K562 (cell line): ENCODE measurements at regions not wholly inside any gene's neighbourhood (a gene's known extent, or its start where the extent isn't known, plus 50 kb on each side); places are given as distances from the start of the nearest gene placed in this dataset.

Experiments used
- ATAC-seq: fragments of 200-7000 bp; cut with Tn5 transposase; 3 replicates; pipeline ENCODE4 v1.9.1; 2020; ENCODE audit warnings: moderate library complexity
- BruUV-seq: library from RNA; stranded (reverse); fragments of 400-500 nt; replicated peaks from 2 replicates; lab custom pipeline; 2021; lab: Mats Ljungman, UMichigan
- CTCF ChIA-PET: fragments of 300-600 bp; formaldehyde crosslinking; extraction: SDS; loops from one replicate; lab custom pipeline; 2021; ENCODE audit warnings: low intra/inter-chr PET ratio; lab: Yijun Ruan, JAX
- POLR2A ChIA-PET: fragments of 300-600, 350-650 bp; sonication (Branson Sonifier 250); formaldehyde crosslinking; extraction: SDS; loops from one replicate; lab custom pipeline; 2021; ENCODE audit warnings: antibody characterized with exemption, inconsistent platforms; lab: Yijun Ruan, JAX
- DNase-seq, 4 experiments: peaks; one replicate each; pipeline versions ENCODE4 v3.0.0 to v3.0.0-alpha.2; 2011 to 2018; ENCODE audit warnings: low spot score in 3 of 4, mixed read lengths in 3 of 4; ENCODE audit errors: extremely low read depth in 1 of 4
- FAIRE-seq: peaks from 2 replicates; lab custom pipeline; 2011; peaks lifted over from hg19 to GRCh38; lab: Jason Lieb, UNC
- H2AFZ ChIP-seq: 2 replicates; pipeline ENCODE4 v1.6.0; 2011; ENCODE audit warnings: low read depth, low read length, control low read depth, inconsistent platforms
- H3K27ac ChIP-seq: fragments of 200-600 bp; 3 replicates; pipeline ENCODE4 v1.8.0; 2011; ENCODE audit warnings: low read depth, mild to moderate bottlenecking, control low read depth, inconsistent platforms, low read length, moderate library complexity, mixed read lengths; ENCODE audit errors: extremely low read depth
- H3K27me3 ChIP-seq, 2 experiments: fragments of 300-600 bp in 1 of 2; 2 replicates in 1 of 2; 3 replicates in 1 of 2; pipeline versions ENCODE4 v1.6.0 to v1.8.0; 2011; ENCODE audit warnings: inconsistent platforms in 2 of 2, low read length in 2 of 2, mild to moderate bottlenecking in 1 of 2, mixed read lengths in 1 of 2, moderate library complexity in 1 of 2; ENCODE audit not compliant: control insufficient read depth in 2 of 2, insufficient read depth in 2 of 2
- H3K36me3 ChIP-seq: fragments of 300-600 bp; 3 replicates; pipeline ENCODE4 v1.8.0; 2011; ENCODE audit warnings: mild to moderate bottlenecking, low read length, inconsistent platforms; ENCODE audit not compliant: control insufficient read depth, insufficient read depth
- H3K4me1 ChIP-seq, 2 experiments: fragments of 200-600 bp in 1 of 2; replicated peaks in 1 of 2; 2 replicates in 1 of 2; 3 replicates in 1 of 2; pipeline versions ENCODE4 v1.5.1 to v1.8.0; 2011; ENCODE audit warnings: inconsistent platforms in 2 of 2, low read length in 2 of 2, mild to moderate bottlenecking in 1 of 2, mixed read lengths in 1 of 2, moderate library complexity in 1 of 2; ENCODE audit not compliant: control insufficient read depth in 2 of 2, insufficient read depth in 2 of 2
- H3K4me2 ChIP-seq: 2 replicates; pipeline ENCODE4 v1.6.1; 2011; ENCODE audit warnings: low read length, control low read depth, inconsistent platforms, mixed read lengths; ENCODE audit not compliant: insufficient read depth
- H3K4me3 ChIP-seq: fragments of 200-600 bp; sonication (generic), shearing (Covaris generic); 2 replicates; pipeline ENCODE4 v1.5.1; 2016; ENCODE audit warnings: control low read depth, inconsistent platforms
- H3K79me2 ChIP-seq: fragments of 200-600 bp; 3 replicates; pipeline ENCODE4 v1.8.0; 2011; ENCODE audit warnings: low read length, inconsistent platforms; ENCODE audit not compliant: control insufficient read depth, insufficient read depth
- H3K9ac ChIP-seq, 2 experiments: 2 replicates each; pipeline versions ENCODE4 v1.6.0 to v1.6.1; 2011; ENCODE audit warnings: low read depth in 2 of 2, low read length in 2 of 2, control low read depth in 1 of 2, inconsistent platforms in 1 of 2, mild to moderate bottlenecking in 1 of 2, mixed read lengths in 1 of 2; ENCODE audit not compliant: insufficient read depth in 1 of 2
- H3K9me1 ChIP-seq: one replicate; pipeline ENCODE4 v1.6.0; 2011; ENCODE audit warnings: inconsistent platforms, mild to moderate bottlenecking, low read length, moderate library complexity; ENCODE audit not compliant: control insufficient read depth, insufficient read depth
- H3K9me3 ChIP-seq: replicated peaks from 2 replicates; pipeline ENCODE4 v1.5.1; 2011; ENCODE audit warnings: low read depth, low read length, inconsistent platforms; ENCODE audit not compliant: control insufficient read depth, insufficient read depth
- H4K20me1 ChIP-seq: replicated peaks from 2 replicates; pipeline ENCODE4 v1.6.1; 2011; ENCODE audit warnings: low read length, inconsistent platforms, mixed read lengths; ENCODE audit not compliant: control insufficient read depth, insufficient read depth
- FOXA1 ChIP-seq: fragments of 450-650 bp; IDR thresholded peaks from 2 replicates; pipeline ENCODE4 v1.6.1; 2016; ENCODE audit warnings: mild to moderate bottlenecking, borderline replicate concordance
- HDAC8 ChIP-seq: fragments of 450-650 bp; IDR thresholded peaks from 2 replicates; pipeline ENCODE4 v1.6.1; 2016; ENCODE audit warnings: mild to moderate bottlenecking, missing genetic modification characterization, moderate library complexity, missing compliant biosample characterization
- JUNB ChIP-seq: fragments of 450-650 bp; formaldehyde crosslinking; conservative IDR thresholded peaks from 2 replicates; pipeline ENCODE4 v1.4.0; 2020; ENCODE audit warnings: mild to moderate bottlenecking
- JUND ChIP-seq, 2 experiments: IDR thresholded peaks; 2 replicates in 1 of 2; 3 replicates in 1 of 2; pipeline ENCODE4 v1.6.1; 2011; ENCODE audit warnings: borderline replicate concordance in 2 of 2, low read depth in 2 of 2, low read length in 2 of 2, improper control_type of control experiment in 1 of 2, missing biosample characterization in 1 of 2, missing genetic modification characterization in 1 of 2, missing genetic modification reagents in 1 of 2
- PCBP1 ChIP-seq: fragments of 200-400 bp; formaldehyde crosslinking; IDR thresholded peaks from 2 replicates; pipeline ENCODE4 v1.6.1; 2018; ENCODE audit warnings: mild to moderate bottlenecking, low read depth, low read length; ENCODE audit not compliant: poor library complexity, severe bottlenecking
- ZFPM2 ChIP-seq: fragments of 250-450 bp; sonication (Bioruptor Pico); IDR thresholded peaks from 2 replicates; pipeline ENCODE4 v1.5.1; 2022; ENCODE audit warnings: mild to moderate bottlenecking
- ZNF318 ChIP-seq, 2 experiments: fragments of 450-650 bp; IDR thresholded peaks; 2 replicates each; pipeline ENCODE4 v1.6.1; 2016; ENCODE audit warnings: mild to moderate bottlenecking in 2 of 2, borderline replicate concordance in 1 of 2, low read depth in 1 of 2, moderate library complexity in 1 of 2
- ZNF695 ChIP-seq: fragments of 450-650 bp; formaldehyde crosslinking; IDR thresholded peaks from 2 replicates; pipeline ENCODE4 v1.4.0; 2020; ENCODE audit warnings: mild to moderate bottlenecking, moderate library complexity
- WGBS: fragments of 100-300 bp; shearing (Covaris generic); methylation state at CpG from one replicate; pipeline ENCODE4 v1.1.6; 2016; ENCODE audit warnings: low coverage, mixed read lengths; ENCODE audit not compliant: insufficient coverage; ENCODE audit errors: missing lambda C conversion rate; 5-methylcytosine and 5-hydroxymethylcytosine counted together
- in situ Hi-C: fragments of 300-500 bp; cut with MboI; formaldehyde crosslinking; loops from 4 replicates; pipeline ENCODE4 v1.15.0; 2018; ENCODE audit warnings: inconsistent platforms, mixed read lengths
- intact Hi-C: fragments of 100-400 bp; cut with micrococcal nuclease; formaldehyde crosslinking; loops from 2 replicates; pipeline ENCODE4 v1.14.2; 2022
- TF ChIP-seq, protein P1 (sequence below): fragments of 250-450 bp; sonication (Bioruptor Pico); IDR thresholded peaks from 2 replicates; pipeline ENCODE4 v1.4.0; 2020

DNA sequence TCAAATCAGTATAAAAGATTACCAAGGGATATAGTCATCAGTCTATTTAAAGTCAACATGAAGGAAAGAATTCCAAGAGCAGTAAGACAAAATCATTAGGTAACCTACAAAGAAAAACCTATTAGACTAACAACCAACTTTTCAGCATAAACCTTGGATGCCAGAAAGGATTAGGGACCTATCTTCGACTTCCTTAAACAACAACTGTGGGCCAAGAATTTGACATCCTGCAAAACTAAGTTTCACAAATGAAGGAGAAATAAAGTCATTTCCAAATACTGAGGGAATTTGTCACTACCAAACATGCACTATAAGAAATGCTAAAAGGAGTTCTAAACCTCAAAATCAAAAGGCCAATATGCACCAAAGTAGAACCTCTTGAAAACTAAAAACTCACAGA, 147.9 kb upstream of the TFPI start:
- no TSS peak for BruUV-seq
- WGBS = 0% methylated on average over 1 of the region's 1 CpG
- TF ChIP-seq JUNB (CRISPR knock-in tag) (no peak), ZNF695 (no peak), JUND (IDR thresholded peaks at IDR 0.05; ENCODE audit: borderline replicate concordance, low read depth, low read length) (no peak), JUND (tag; IDR thresholded peaks at IDR 0.05; ENCODE audit: borderline replicate concordance, low read depth, low read length) (no peak), FOXA1 (no peak), HDAC8 (tag) (no peak), ZNF318 (IDR thresholded peaks at IDR 0.05; ENCODE audit: borderline replicate concordance in 1 of 2, low read depth in 1 of 2) (no peak), ZFPM2 (CRISPR knock-in tag) (no peak), PCBP1 (no peak)
- TF ChIP-seq, protein P1, sequence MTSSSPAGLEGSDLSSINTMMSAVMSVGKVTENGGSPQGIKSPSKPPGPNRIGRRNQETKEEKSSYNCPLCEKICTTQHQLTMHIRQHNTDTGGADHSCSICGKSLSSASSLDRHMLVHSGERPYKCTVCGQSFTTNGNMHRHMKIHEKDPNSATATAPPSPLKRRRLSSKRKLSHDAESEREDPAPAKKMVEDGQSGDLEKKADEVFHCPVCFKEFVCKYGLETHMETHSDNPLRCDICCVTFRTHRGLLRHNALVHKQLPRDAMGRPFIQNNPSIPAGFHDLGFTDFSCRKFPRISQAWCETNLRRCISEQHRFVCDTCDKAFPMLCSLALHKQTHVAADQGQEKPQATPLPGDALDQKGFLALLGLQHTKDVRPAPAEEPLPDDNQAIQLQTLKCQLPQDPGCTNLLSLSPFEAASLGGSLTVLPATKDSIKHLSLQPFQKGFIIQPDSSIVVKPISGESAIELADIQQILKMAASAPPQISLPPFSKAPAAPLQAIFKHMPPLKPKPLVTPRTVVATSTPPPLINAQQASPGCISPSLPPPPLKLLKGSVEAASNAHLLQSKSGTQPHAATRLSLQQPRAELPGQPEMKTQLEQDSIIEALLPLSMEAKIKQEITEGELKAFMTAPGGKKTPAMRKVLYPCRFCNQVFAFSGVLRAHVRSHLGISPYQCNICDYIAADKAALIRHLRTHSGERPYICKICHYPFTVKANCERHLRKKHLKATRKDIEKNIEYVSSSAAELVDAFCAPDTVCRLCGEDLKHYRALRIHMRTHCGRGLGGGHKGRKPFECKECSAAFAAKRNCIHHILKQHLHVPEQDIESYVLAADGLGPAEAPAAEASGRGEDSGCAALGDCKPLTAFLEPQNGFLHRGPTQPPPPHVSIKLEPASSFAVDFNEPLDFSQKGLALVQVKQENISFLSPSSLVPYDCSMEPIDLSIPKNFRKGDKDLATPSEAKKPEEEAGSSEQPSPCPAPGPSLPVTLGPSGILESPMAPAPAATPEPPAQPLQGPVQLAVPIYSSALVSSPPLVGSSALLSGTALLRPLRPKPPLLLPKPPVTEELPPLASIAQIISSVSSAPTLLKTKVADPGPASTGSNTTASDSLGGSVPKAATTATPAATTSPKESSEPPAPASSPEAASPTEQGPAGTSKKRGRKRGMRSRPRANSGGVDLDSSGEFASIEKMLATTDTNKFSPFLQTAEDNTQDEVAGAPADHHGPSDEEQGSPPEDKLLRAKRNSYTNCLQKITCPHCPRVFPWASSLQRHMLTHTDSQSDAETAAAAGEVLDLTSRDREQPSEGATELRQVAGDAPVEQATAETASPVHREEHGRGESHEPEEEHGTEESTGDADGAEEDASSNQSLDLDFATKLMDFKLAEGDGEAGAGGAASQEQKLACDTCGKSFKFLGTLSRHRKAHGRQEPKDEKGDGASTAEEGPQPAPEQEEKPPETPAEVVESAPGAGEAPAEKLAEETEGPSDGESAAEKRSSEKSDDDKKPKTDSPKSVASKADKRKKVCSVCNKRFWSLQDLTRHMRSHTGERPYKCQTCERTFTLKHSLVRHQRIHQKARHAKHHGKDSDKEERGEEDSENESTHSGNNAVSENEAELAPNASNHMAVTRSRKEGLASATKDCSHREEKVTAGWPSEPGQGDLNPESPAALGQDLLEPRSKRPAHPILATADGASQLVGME (CRISPR knock-in tag) = no peak

More for the DNA sequence above, 147.9 kb upstream of the TFPI start:
- POLR2A ChIA-PET = no interaction called here
- Histone ChIP-seq H3K27ac (no peak overlapping the region), H3K4me1 (no peaks in the 10 kb centered on the region), H3K79me2 (no peaks in the 10 kb centered on the region), H3K27me3 (no peaks in the 10 kb centered on the region), H4K20me1 (no peaks in the 10 kb centered on the region), H3K9ac (no peak overlapping the region), H3K4me3 (no peak overlapping the region), H2AFZ (no peak overlapping the region), H3K9me3 (no peaks in the 10 kb centered on the region), H3K36me3 (no peaks in the 10 kb centered on the region), H3K4me2 (no peak overlapping the region), H3K9me1 (no peaks in the 10 kb centered on the region)
- FAIRE-seq (no peak), ATAC-seq (no peak), DNase-seq (no peak)
- in situ Hi-C loops (no loop called here), intact Hi-C loops (no loop called here)
- CTCF ChIA-PET = no interaction called here
